HCT116 (cell line): ENCODE measurements at regions not wholly inside any gene's neighbourhood (a gene's known extent, or its start where the extent isn't known, plus 50 kb on each side); places are given as distances from the start of the nearest gene placed in this dataset.

ENCODE experiments used
- CTCF ChIP-seq, 3 experiments: fragments of 200-600 bp in 1 of 3; sonication (generic) in 1 of 3; IDR thresholded peaks in 2 of 3; conservative IDR thresholded peaks in 1 of 3; 2 replicates each; pipeline ENCODE4 v1.5.1; 2012 to 2017; ENCODE audit warnings: low read depth in 2 of 3, low read length in 2 of 3, antibody characterized with exemption in 1 of 3, borderline replicate concordance in 1 of 3, control low read depth in 1 of 3, mild to moderate bottlenecking in 1 of 3, mixed read lengths in 1 of 3, mixed run types in 1 of 3, moderate library complexity in 1 of 3; ENCODE audit not compliant: insufficient read depth in 1 of 3
- EZH2 ChIP-seq: fragments of 200-600 bp; sonication (generic); IDR thresholded peaks from 2 replicates; pipeline ENCODE4 v1.6.1; 2017; ENCODE audit warnings: antibody characterized with exemption, mixed run types
- POLR2A ChIP-seq: IDR thresholded peaks from 2 replicates; pipeline ENCODE4 v1.7.0; 2011; ENCODE audit warnings: borderline replicate concordance; ENCODE audit not compliant: insufficient read depth, insufficient read length; ENCODE audit errors: extremely low read depth

GRCh38 chr16:85202051-85202601 is 89.9 kb upstream of the CIBAR2 start:
- TF ChIP-seq CTCF (IDR thresholded peaks at IDR 0.05 in 2 of 3, conservative IDR thresholded peaks at IDR 0.05 in 1 of 3; ENCODE audit: borderline replicate concordance in 1 of 3, insufficient read depth in 1 of 3, low read depth in 2 of 3, low read length in 2 of 3) (no peak), POLR2A (no peak), EZH2 (no peak)
